H4 (cell line): ENCODE measurements at regions not wholly inside any gene's neighbourhood (a gene's known extent, or its start where the extent isn't known, plus 50 kb on each side); places are given as distances from the start of the nearest gene placed in this dataset.
"Not testable (repeated sequence)": the region's sequence is repeated elsewhere in the genome, so short reads cannot be mapped to it uniquely, and the experiment has no call there.

Experiments used
- DNase-seq: peaks from one replicate; pipeline ENCODE4 v3.0.0-alpha.2; 2015; ENCODE audit warnings: low spot score

DNA sequence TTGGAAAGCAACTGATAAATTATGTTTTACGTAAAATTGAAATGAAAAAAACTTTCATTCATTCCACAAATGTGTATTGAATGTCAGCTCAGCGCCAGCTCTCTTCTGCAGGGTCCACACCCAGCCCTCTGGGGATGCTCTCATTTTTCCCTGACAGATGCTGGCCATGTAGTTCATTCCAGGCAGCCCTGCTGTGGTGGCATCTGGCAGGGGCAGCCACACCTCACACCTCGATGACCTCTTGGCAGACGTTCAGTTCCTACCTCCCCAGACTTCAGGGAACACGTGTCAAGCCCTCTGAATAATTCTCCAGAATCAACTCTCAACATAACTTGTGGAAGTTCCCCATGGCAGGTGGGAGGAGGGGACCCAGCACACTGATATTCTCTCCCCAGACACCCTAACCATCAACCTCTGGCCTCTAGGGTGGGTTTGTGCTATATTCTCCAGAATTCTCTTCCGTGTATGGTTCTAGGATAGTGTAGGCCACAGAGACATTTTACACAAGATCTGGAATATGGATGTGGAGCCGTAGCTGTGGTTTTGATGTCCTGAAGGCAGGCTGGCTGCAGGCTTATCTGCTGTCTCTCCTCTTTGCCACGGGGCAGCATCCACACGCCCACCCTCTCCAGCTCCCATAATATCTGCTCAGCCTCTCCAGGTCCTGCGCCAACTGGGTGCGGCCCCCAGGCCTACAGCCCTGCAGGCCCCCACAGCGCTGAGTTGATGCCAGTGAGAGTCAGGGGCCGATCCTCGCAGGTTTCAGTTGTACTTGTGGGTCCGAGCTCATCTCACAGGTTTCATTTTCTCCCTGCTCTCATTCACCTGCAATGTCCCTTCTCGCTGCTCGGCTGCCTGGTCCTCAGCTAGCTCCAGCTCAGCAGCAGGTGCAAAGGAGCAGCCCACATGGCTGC is 175.8 kb upstream of the ARID1B start:
- no peak for DNase-seq

DNA sequence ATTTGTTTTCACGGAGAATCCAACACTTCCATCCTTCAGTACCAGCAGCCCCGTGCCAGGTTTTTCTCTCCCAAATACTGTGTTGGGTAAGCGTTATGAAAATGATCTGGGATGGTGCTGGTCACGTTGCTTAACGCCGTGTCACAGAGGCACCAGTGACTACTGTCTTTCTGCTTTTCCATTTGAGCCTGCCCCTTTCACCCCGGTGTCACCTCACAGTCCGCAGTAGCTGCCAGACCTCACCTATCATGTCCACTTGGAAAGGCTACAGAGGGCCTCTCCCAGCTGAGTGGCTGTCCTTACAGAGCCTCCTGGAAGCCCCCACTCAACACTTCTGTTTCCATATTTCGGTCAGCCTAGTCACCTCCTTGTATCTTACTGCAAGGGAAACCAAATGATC is 176.5 kb upstream of the ARID1B start:
- DNase-seq = no peak

DNA sequence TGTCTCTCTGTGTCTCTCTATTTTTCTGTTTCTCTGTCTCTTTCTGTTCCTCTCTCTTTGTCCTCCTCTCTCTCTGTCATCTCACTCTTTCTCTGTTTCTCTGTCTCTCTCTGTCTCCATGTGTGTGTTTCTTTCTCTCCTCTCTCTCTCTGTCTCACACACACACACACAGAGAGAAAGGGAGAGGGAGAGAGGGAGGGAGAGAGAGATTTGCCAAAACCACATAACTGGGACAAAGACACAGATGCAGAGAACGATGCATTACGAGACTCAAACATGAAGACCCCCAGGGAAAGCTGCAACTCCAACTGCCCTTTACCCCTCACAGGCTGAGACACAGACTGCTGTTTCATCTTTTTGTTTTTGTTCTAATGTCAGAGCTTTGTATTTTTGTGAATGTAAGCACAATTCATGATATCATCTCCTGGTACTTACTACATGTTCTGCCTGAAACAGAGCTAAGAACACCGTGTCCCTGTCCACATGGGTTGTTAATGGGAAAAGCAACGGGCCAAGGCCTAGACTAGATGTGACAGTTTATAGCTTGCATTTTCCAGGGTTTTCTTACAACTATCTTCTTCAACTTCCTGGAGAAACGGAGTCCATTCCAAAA is 177.1 kb upstream of the ARID1B start:
- no peak for DNase-seq

DNA sequence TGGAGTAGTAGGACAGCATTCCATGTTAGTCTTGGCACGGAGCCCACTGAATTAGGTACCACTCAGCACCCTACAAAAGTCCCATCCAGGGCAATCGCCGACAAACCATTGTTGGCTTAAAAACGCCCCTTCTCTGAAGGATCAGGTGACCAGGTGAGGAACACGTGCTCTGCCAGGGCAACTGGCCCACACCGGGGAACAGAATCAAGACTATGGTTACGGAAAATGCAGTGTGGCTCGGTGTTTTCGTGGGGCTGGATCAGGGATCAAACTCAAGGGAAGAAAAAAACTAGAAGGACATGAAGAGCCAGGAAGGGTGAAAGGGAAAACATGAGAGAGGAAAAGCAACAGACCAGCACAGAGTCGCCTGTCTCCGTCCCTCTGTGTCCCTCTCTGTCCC is 177.8 kb upstream of the ARID1B start:
- DNase-seq = no peak

DNA sequence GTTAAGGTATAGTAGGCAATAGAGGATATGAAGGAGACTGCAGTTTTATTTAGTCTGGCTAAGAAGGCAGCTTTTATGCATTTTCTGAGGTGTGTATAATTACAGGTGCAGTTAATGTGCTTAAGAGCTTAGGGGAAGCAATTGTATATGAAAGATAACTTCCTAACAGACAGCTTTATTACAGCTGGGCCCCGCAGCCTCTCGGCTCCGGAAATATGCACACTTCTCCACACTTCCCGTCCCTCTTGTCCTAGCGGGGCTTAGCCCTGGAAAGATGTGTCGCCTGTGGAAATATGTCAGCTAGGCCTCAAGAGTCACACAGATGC is 178.4 kb upstream of the ARID1B start:
- no peak for DNase-seq

DNA sequence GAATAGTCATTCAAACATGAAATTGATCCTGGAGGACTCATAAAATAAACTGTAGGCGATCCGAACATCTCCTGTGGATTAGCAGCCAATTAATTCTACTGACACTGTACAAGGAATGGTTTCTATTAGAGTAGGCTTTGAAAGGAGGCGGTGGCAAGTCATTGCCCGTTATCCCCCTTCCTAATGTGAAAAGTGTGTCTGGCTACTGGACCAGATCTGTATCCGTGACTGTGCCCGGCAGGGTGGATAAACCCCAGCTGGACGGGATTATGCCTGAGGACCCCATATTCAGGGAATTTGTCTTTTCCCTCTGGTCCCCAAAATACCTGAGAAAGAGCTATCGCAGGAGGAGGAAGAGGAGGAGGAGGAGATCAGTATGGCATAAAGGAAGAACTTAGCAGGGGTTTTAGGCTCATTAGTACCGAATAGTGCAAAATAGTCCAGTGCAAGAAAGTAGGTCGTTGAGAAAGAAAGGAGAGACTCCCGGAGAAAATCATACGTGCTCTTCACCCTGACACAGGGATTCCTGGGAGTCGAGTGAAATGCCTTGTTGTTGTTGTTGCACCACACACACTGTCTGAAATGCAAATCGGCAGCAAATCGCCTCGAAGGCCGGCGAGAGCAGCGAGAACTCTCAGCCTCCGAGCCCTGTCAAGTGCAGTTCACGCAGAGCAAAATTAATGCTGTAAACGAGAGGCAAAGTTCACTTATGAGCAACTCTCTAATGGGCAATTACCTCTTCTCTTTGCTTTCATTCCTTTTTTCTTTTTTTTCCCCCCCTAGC is 178.9 kb upstream of the ARID1B start:
- DNase-seq = no peak

DNA sequence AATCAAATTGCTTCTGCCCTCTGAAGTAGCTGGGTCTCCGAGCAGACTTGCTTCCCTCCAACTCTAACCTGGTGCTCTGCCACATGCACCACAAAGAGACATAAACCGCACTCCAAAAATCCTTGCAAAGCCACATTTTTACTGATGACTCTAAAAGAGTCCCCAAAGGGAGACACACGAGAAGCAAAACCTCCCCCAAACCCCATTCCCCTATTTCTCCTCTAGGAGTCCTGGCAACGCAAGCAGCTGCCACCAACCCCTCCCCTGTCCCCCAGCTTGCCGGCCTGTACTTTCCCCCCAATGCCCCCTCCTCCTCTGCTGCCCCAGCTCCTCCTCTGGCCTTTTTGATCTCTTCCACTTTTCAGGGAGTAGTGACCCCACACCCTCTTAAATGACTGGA is 180.1 kb upstream of the ARID1B start:
- no peak for DNase-seq

DNA sequence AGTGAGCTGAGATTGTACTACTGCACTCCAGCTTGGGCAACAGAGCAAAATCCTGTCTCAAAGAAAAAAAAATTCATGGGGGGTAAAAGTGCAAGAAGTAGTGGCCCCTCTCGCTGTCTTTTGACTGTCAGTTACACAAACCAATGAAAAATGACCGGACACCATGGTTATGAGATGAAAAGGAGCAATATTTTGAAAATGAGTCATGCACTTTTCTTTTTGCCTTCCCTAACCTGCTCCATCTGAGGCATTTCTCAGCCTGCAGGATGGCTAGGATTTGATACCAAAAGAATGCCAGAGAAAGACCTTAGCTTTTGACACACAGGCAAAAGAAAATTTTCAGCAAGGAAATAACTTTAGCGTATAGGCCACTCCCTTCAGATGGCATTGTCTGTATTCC is 181.7 kb upstream of the ARID1B start:
- no peak for DNase-seq

DNA sequence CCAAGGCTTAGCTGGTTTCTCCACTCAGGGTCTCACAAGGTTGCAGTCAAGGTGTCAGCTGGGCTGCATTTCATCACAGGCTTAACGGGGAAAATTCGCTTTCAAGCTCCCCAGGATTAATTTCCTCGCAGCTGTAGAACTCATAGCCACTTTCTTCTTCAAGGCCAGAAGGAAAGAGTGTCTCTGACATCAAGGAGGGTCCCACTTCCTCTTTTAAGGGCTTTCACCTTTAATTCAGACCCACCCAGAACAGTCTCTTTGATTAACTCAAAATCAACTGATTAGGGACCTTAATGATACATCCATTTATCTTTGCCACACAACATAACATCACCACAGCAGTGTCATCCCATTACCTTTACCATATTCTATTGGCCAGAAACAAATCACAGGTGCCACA is 183.3 kb upstream of the ARID1B start:
- DNase-seq = no peak

DNA sequence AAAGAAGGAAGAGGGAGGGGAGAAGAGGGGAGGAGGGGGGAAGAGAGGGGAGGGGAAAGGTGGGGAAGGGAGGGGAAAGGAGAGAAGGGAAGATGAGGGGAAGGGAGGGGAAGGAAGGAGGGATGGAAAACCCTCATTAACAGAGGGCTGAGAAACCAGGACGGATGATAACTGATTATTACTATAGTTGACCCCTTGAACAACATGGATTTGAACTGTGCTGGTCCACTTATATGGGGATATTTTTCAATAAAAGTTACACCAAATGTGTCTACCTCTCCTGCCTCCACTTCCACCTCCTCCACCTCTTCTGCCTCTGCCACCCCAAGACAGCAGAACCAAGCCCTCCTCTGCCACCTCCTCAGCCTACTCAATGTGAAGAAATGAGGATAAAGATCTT is 184.1 kb upstream of the ARID1B start:
- no peak for DNase-seq

DNA sequence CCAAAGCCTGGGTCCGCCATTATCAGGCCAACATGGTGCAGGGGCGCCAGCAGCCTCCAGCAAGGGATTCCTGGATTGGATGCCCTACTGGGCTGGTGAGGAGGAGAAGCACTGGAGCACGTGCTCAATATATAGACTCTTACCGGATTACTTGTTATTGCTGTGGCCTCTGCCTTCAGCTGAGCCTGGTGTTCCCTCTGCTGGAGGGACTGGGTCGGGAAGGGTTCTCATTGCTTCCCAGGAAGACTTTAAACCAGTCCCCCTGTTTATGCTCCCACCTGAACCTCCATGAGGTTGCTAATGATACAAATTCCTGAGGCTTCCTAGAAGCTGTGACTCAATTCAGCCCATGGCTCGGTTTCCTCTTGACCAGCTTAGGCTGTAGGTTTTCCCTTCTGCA is 186.7 kb upstream of the ARID1B start:
- no peak for DNase-seq

DNA sequence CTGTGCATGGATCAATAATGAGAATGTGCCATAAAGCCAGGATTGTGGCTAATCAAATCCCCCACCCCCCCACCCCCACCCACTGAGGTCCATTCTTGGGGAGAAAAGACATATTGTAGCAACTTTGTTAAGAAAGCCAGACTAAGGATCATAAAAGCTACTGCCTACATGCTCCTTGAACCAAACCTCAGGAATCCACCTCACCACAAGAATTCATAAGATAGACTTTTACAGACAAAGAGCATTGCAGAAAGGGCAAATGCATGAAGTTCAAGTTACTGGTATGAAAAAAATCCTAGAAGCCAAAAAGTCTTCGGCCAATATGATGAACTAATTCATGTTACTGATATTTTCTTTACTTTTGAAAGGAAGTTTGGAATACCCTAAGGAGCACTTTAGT is 187.9 kb upstream of the ARID1B start:
- DNase-seq = peak; percentile 32

DNA sequence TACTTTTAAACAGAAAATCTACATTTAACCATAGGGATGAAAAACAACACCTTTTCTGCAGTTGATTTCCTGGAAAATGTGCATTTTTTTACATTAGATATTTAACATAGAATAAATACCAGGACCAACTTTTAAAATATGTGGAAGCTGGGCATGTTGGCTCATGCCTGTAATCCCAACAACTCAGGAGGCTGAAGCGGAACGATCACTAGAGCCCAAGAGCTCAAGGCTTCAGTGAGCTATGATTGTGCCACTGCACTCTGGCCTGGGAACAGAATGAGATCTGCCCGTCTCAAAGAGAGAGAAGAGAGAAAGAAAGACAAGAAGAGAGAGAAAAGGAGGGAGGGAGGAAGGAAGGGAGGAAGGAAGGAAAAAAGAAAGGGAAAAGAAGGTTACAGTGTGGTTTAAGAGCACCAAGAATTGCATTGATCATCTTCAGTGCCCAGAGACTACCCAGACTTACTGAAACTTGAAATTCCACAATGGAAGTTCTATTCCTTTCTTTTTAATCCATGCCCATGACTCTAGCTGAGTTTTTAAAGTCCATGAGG is 189.4 kb upstream of the ARID1B start:
- no peak for DNase-seq

DNA sequence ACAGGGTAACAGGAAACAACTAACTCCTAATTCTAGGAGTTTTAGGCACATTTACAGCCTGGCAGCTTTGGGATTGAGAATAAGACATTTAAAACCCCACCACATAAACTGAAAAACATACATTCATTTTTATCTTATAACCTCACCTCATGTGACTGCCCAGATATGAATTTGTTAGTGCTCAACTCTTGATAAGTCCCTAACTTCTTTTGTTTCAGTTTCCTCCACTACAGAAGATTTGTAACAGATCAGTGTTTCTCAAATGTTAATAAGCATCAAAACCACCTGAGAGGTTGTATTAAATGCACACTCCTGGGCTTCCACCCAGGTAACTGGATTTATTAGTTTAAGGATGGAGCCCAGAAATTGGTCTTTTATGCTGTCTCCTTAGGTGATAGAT is 190.1 kb upstream of the ARID1B start:
- DNase-seq = no peak

DNA sequence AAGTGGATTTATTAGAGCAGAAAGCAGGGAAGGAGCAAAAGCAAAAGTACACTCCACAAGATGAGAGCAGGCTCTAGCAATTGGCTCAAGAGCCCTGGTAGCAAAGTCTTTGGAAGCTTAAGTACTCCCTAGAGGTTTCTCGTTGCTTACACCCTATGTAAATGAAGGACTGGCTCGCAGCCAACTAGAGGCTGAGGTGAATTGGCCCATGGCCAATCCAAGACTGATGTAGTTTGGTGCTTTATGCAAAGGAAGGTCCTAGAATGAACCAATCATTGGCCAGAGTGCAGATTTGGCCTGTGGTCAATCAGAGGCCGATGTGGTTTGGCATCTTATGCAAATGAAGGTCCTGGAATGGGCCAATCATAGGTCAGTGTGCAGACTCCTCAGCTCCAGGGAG is 191.3 kb upstream of the ARID1B start:
- no peak for DNase-seq

DNA sequence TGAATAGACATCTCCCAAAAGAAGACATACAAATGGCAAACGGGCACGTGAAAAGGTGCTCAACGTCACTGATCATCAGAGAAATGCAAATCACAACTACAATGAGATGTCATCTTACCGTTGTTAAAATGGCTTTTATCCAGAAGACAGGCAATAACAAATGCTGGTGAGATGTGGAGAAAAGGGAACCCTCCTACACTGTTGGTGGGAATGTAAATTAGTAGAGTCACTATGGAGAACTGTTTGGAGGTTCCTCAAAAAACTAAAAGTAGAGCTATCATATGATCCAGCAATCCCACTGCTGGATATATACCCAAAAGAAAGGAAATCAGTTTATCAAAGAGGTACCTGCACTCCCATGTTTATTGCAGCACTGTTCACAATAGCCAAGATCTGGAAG is 193.1 kb upstream of the ARID1B start:
- not testable (repeated sequence) for DNase-seq

DNA sequence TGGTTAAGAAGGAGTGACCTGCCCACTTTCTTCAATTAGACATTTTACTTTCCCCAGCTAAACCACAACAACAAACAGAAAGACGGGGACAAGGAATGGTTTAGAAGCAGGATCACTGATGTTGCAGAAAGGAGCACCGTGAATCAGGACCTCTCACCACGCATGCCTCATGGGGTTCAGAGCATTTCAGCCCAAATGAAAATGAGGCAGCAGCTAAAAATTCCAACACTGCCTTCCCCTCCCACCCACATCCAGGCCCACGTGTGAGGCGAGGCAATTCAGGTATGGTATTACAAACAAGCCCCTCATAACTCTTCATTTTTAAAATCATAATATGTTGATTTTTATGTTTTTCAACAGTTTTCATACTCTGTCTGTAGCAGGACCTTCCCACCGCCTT is 194.1 kb upstream of the ARID1B start:
- no peak for DNase-seq

DNA sequence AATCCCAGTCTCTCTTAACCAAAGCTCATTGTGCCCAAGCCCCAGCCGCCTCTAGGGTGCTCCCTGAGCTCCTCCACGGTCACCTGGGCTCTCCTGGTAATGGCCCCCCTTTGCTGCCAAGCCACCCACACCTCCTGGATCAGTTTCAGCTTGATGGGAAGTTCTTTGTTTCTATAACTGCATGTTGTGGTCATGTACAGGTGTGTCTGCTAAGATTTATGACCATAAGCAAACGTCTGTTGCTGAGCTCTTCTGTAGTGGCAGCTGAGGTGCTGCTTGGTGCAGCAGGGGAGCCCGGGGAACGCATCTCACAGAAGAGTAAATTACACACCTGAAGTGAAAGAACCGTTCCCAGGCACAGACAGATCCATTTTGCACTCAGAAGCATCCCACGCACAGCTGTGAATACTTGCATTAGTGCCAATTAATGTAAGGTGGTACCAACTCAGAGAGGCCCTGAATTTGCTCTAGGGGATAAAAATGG is 194.6 kb upstream of the ARID1B start:
- no peak for DNase-seq

DNA sequence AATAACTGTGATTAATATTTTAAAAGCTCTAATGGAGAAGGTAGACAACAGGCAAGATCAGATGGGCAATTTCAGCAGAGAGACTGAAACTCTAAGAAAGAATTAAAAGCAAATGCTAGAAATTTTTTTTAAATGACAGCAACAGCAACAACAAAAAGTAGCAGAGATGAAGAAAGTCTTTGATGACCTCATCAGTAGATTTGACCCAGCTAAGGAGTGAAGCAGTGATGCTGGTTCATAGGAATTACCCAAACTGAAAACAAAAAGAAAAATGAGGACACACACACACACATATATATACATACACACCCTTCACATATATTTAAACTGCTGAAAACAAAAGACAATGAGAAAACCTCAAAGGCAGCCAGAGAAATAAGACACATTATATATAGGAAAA is 197.6 kb upstream of the ARID1B start:
- no peak for DNase-seq

DNA sequence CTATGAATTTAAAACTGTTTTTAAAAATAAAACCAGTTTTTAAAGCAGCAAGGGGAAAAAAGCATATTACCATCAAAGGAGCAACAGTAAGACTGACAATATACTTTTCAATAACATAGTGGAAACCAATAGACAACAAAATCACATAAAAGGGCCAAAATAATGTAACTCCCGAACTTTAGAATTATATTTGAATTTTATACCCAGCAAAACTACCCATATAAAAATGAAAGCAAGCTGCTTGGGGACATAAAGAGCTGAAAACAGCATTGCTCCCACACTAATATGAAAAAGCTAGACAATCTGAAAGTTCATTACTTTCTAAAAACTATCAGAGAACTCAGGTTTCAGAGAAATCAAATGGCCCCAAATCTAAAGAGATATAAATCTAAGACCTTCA is 199.4 kb upstream of the ARID1B start:
- DNase-seq = no peak

DNA sequence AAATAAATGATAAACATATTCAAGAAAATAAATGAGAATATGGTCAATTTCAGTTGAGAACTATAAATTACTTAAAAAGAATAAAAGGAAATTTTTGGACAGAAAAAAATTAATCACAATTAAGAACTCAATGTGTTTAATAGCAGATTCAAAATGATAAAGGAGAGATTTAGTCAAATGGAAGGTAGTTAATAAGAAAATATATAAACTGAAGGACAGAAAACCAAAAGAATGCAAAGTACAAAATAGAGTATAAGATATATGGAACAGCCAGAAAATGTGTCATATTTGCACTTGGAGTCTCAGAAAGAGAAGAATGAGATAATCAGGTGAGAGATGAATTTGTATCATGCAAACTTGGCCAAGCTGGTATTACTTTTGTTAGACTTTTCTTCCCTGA is 201.8 kb upstream of the ARID1B start:
- no peak for DNase-seq

DNA sequence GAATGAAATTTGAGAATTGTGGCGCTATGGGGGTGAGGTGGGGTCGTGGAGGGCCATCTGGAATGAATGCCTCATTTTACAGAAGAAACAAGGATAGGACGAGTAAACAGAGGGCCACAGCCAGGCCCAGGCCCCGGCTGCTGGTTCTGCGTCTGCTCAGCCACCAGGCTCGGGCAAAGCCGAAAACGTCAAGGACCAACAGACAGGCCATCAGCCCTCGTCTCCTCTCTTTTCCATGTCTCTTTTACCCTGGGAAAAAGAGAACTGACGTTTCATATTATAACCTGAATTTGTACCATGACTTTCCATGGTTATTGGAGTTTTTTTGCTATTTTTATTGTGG is 212.4 kb upstream of the ARID1B start:
- no peak for DNase-seq
